Stimulated activated effector memory CD8-positive, alpha-beta T cell treated with anti-CD3 and anti-CD28 coated beads, Interleukin-12 subunit alpha, Interleukin-12 subunit beta, amount 100 ng/mL, for 72 hours (primary cell): ENCODE measurements at regions not wholly inside any gene's neighbourhood (a gene's known extent, or its start where the extent isn't known, plus 50 kb on each side); places are given as distances from the start of the nearest gene placed in this dataset.
"Not testable (repeated sequence)": the region's sequence is repeated elsewhere in the genome, so short reads cannot be mapped to it uniquely, and the experiment has no call there.

Experiments used
- ATAC-seq: fragments of 150-1000 bp; cut with Tn5 transposase; 2 replicates; pipeline ENCODE4 v1.10.0; 2021
- DNase-seq, 2 donors: peaks; one replicate each; pipeline ENCODE4 v3.0.0; 2021 to 2022; ENCODE audit warnings: low spot score in 2 of 2
- H3K27ac Mint-ChIP-seq: one replicate; pipeline ENCODE4 v1.8.0; 2022; ENCODE audit warnings: mild to moderate bottlenecking, mixed read lengths
- H3K36me3 Mint-ChIP-seq: one replicate; pipeline ENCODE4 v1.8.0; 2022; ENCODE audit warnings: mild to moderate bottlenecking, mixed read lengths
- H3K4me1 Mint-ChIP-seq: one replicate; pipeline ENCODE4 v1.8.0; 2022; ENCODE audit warnings: mixed read lengths
- H3K4me3 Mint-ChIP-seq: one replicate; pipeline ENCODE4 v1.8.0; 2022; ENCODE audit warnings: mild to moderate bottlenecking, mixed read lengths
- H3K9me3 Mint-ChIP-seq: one replicate; pipeline ENCODE4 v1.8.0; 2022; ENCODE audit warnings: mixed read lengths

DNA sequence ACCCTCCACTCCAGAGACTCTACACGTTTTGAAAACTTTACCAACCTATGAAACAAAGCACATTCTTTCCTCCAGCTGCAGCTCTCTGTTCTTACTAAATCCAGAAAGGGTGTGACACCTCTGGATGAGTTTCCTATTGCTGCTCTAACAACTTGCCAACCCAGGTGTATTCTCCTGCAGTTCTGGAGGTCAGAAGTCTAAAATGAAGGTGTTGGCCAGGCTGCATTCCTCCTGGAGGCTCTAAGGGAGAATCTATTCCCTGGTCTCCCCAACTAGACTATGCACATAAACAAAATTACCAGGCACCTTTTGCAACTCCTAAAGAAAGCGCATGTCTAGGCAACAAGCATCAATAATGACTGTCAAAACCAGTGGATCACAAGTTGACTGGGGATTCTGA, 128.8 kb downstream of the NUFIP1 start:
- Mint-ChIP-seq H3K9me3 (no peaks in the 10 kb centered on the region), H3K4me3 (no peak overlapping the region), H3K4me1 (no peaks in the 10 kb centered on the region), H3K36me3 (no peaks in the 10 kb centered on the region), H3K27ac (no peak overlapping the region)
- DNase-seq = no peak
- no peak for ATAC-seq

DNA sequence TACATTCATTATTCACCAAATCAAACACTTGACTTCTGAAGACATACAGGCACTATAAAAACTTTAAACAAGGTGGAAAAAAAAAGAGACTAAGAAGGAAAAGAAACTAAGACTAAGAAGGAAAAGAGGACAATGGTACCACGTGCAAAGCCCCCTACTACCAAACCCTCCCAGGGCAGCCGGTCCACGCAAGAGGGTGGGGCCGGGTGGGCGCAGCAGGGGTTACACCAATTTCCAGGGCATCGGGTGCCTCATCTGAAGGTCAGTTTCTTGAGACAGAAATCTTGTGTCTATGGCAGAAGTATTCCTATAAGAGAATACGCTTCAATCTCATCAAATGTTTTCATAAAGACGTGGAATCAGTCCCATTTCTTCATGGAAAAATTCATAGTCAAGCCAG, 131.5 kb downstream of the NUFIP1 start:
- DNase-seq (no peak), ATAC-seq (no peak)
- Mint-ChIP-seq H3K27ac (no peak overlapping the region), H3K9me3 (no peaks in the 10 kb centered on the region), H3K36me3 (no peaks in the 10 kb centered on the region), H3K4me3 (no peak overlapping the region), H3K4me1 (no peaks in the 10 kb centered on the region)

DNA sequence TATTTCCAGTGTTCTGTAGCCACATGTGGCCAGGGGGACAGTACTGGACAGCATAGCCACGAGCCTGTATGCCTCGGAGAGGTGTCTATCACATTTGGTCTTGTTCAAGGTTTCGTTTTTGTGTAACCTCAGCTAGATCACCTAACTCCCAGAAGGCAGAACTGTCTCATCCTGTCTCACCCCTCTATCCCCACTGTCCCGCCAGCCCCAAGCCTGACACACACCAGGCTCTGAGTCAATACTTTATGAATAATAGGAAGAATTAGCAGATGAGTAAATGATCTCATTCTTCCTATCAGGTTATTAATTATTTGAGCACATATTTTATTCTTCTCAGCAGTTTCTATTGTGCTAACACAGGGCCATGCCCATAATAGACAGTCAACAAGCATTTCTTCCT, 132.2 kb downstream of the NUFIP1 start:
- H3K4me1 Mint-ChIP-seq = no peaks in the 10 kb centered on the region
- no peaks in the 10 kb centered on the region for H3K36me3 Mint-ChIP-seq
- no peak for DNase-seq
- no peaks in the 10 kb centered on the region for H3K9me3 Mint-ChIP-seq
- no peak for ATAC-seq
- no peak overlapping the region for H3K27ac Mint-ChIP-seq
- no peak overlapping the region for H3K4me3 Mint-ChIP-seq

DNA sequence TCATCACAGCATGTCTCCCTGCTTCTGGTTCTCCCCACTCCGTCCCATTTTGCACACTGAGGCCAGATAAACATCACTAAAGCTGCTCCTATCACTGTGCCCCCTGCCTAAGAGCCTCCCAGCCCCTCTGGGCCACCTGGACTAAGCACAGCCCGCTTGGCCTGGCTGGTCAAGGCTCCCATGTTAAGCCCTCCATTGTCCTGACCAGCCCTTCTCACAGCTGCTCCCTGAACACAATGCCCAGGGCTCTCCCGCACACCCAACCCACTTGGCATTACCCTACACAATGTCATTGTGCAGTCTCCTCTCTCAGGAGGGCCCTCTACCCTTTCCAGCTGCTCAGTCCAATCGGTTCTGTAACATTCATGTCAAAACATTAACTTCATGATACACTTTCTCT, 133.4 kb downstream of the NUFIP1 start:
- DNase-seq (no peak), ATAC-seq (no peak)
- no peaks in the 10 kb centered on the region for H3K4me1 Mint-ChIP-seq
- no peaks in the 10 kb centered on the region for H3K36me3 Mint-ChIP-seq
- H3K9me3 Mint-ChIP-seq = no peaks in the 10 kb centered on the region
- H3K4me3 Mint-ChIP-seq = no peak overlapping the region
- H3K27ac Mint-ChIP-seq = no peak overlapping the region

DNA sequence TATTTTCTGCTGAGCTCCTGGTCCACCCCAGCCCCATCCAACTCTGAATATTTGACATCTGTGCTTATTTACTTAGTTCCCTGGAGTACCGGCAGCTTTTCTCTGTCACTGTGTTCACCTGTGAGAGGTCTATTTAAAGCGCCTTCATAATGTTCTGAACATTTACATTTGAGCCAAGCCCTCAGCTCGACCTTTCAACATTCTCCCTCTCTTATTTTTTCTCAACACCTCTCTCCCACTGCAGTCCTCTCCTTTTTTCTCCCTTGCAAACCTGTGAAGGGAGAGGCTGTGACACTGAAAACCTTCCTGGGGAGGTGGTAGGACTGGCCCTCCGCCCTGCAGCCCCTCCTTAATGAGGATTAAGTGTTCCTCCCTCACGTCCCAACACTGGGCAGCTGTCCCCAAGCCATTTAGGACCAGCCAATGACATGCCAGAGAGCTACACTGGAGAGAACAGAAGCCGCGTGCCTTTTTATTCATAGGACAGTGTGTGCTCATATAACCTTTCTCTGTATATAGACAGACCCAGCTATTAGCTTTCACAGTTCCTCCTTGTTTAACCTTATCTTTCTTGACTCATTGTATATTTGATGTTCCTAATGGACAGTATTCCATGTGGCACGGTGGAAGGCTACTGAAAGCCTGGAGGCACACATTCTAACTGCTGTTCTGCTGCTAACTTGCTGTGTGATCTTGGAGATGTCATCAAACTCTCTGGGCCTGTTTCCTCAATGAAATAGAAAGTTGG, 134.8 kb downstream of the NUFIP1 start:
- no peaks in the 10 kb centered on the region for H3K36me3 Mint-ChIP-seq
- ATAC-seq (no peak), DNase-seq (no peak)
- no peak overlapping the region for H3K27ac Mint-ChIP-seq
- H3K4me3 Mint-ChIP-seq = no peak overlapping the region
- no peaks in the 10 kb centered on the region for H3K9me3 Mint-ChIP-seq
- no peaks in the 10 kb centered on the region for H3K4me1 Mint-ChIP-seq

DNA sequence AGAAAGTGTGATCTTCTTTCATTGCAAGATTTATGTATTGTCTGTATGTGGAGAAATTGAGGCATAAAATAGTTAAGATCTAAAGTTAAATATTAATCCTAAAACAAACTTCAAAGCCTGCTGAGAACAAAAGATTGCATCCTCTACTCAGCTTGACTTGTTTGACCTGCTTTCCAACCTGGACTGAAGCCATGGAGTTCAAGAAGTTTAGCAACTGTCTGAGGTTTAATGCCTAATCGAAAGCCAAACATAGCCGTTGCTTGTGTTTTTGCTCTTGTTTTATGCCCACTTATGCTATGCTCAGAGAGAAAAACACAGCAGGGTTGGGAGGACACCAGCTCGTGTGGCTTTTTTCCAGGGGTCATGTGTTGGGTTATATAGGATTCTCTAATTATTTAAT, 135.6 kb downstream of the NUFIP1 start:
- no peak for ATAC-seq
- Mint-ChIP-seq H3K4me1 (no peaks in the 10 kb centered on the region), H3K36me3 (no peaks in the 10 kb centered on the region), H3K27ac (no peak overlapping the region), H3K9me3 (no peaks in the 10 kb centered on the region), H3K4me3 (no peak overlapping the region)
- DNase-seq = no peak

DNA sequence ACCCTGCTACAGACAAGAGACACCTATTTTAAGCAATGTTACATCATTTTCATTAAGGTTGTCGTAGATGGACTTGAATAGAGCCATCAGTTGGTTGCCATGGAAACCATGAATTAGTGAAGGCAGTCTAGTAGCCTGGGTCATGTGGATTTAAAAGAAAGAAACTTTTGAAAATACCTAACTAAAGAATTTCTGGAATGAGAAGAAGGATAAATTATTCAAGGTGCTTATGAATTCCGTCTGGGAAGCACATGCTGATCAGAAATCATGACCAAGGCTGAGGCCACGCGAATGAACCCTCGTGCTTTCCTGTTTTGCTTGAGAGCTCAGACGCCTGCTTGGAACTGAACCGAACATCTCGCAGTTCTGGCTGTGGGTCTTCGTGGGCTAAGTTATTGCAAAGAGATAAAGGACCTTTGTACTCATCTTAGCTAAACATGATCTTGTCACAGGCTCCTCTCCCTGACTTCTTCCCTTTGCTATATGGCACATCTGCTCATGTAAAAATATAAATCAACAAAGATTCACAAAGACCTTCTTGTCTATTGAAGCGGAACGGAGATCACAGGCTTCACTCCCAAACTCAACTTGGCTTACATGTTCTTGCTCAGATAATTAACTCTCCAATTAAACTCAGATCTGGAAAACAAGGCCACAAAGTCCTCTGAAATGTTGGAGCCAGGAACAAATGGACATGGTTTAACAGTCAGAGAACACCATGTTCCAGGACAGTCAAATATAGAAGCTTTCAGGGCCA, 140.2 kb downstream of the NUFIP1 start:
- H3K4me1 Mint-ChIP-seq = no peaks in the 10 kb centered on the region

DNA sequence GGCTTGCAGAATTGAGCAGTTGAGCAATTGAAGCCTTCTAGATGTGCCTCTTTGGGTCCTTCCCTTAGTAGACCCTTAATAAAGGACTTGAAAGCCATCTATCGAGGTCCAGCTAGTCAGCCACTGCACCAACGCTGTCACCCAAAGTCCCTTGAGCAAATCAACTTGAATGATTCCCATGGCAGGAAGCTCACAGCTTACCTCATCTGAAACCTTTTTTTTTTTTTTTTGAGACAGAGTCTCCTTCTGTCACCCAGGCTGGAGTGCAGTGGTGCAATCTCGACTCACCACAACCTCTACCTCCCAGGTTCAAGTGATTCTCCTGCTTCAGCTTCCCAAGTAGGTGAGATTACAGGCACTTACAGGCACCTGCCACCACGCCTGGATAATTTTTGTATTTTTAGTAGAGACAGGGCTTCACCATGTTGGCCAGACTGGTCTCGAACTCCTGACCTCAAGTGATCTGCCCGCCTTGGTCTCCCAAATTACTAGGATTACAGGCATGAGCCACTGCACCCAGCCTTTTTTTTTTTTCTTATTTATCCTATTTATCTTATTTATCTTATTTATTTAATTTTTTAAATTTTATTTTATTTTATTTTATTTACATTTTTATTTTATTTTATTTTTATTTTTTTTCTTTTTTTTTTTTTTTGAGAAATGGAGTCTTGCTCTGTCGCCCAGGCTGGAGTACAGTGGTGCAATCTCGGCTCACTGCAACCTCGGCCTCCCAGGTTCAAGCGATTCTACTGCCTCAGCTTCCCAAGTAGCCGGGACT, 143.8 kb downstream of the NUFIP1 start:
- not testable (repeated sequence) for H3K4me1 Mint-ChIP-seq, H3K9me3 Mint-ChIP-seq, H3K36me3 Mint-ChIP-seq, H3K27ac Mint-ChIP-seq, H3K4me3 Mint-ChIP-seq, DNase-seq, ATAC-seq

More for the DNA sequence above, 140.2 kb downstream of the NUFIP1 start:
- Mint-ChIP-seq H3K36me3 (no peaks in the 10 kb centered on the region), H3K27ac (no peak overlapping the region), H3K4me3 (no peak overlapping the region), H3K9me3 (no peaks in the 10 kb centered on the region)
- DNase-seq = no peak
- ATAC-seq = no peak

DNA sequence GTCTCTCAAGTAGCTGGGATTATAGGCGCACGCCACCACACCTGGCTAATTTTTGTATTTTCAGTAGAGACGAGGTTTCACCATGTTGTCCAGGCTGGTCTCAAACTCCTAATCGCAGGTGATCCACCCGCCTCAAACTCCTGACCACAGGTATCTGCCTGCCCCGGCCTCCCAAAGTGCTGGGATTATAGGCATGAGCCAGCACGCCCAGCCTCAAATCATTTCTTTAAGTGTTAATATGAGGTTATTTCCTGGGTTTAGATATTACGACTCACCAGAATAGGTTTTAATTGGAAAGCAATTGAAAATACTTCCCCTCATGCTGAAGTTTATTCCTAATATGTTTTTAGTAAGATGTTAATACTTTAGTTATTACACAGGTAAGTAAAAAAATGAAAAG, 144.5 kb downstream of the NUFIP1 start:
- no peaks in the 10 kb centered on the region for H3K4me1 Mint-ChIP-seq
- no peak overlapping the region for H3K27ac Mint-ChIP-seq
- no peaks in the 10 kb centered on the region for H3K36me3 Mint-ChIP-seq
- H3K9me3 Mint-ChIP-seq = no peaks in the 10 kb centered on the region
- DNase-seq (no peak), ATAC-seq (no peak)
- H3K4me3 Mint-ChIP-seq = no peak overlapping the region

DNA sequence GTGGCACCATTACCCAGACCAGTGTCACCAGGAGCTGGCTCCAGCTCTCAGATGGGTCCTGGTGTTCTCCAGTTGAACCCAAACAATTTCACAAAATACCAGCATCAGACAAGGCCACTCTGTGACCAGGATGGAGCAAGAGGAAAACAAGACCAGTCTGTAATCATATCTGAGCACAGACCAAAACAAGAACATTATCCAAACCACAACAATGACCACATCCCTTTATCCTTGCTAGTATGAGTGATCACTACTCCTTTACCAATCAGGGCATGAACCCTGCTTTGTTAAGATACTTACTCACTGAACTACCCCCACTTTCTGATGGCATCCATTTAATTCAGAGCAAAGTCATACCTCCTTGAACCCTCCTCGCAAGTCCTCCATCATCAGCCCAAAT, 145.9 kb downstream of the NUFIP1 start:
- Mint-ChIP-seq H3K27ac (no peak overlapping the region), H3K4me1 (no peaks in the 10 kb centered on the region), H3K9me3 (no peaks in the 10 kb centered on the region), H3K4me3 (no peak overlapping the region), H3K36me3 (no peaks in the 10 kb centered on the region)
- ATAC-seq = peak; percentile 67
- DNase-seq = no peak

DNA sequence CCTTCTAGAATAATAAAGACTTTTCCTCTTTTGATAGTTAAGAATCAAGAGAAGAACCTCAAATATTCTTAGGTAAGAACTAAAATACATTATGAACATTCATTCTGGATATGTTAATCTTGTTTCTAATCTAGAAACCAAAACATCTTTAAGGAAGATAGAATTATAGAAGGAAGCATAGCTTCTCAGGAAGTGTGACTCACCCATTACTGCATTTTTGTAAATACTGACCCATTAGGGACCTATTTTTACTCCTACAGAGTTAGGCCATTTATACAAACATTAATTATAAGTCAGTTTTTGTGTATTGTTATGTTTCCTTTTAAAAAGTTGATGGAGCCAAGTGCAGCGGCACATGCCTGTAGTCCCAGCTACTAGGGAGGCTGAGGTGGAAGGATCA, 147.1 kb downstream of the NUFIP1 start:
- H3K27ac Mint-ChIP-seq = no peak overlapping the region
- no peaks in the 10 kb centered on the region for H3K4me1 Mint-ChIP-seq
- ATAC-seq (no peak), DNase-seq (no peak)
- H3K36me3 Mint-ChIP-seq = no peaks in the 10 kb centered on the region
- H3K4me3 Mint-ChIP-seq = no peak overlapping the region
- H3K9me3 Mint-ChIP-seq = no peaks in the 10 kb centered on the region

DNA sequence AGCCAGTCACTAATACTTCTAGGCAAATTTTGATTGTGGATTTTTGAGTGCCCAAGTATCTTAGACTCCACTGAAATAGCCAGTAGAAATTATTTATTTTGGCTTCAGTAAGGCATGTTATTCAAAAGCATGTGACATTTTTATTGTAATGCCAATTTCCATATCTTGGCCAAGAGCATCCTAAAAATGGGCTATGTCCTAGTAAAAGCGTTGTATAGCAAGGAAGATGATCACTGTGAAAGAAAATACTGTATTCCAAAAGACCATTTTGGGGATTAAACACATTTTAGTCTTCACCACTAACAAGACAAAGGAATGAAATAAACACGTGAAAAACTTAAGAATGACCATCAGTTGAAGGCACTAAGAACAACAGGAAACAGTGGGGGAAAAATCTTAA, 149.1 kb downstream of the NUFIP1 start:
- Mint-ChIP-seq H3K4me1 (no peaks in the 10 kb centered on the region), H3K36me3 (no peaks in the 10 kb centered on the region), H3K27ac (no peak overlapping the region), H3K9me3 (no peaks in the 10 kb centered on the region), H3K4me3 (no peak overlapping the region)
- no peak for ATAC-seq
- DNase-seq = no peak

DNA sequence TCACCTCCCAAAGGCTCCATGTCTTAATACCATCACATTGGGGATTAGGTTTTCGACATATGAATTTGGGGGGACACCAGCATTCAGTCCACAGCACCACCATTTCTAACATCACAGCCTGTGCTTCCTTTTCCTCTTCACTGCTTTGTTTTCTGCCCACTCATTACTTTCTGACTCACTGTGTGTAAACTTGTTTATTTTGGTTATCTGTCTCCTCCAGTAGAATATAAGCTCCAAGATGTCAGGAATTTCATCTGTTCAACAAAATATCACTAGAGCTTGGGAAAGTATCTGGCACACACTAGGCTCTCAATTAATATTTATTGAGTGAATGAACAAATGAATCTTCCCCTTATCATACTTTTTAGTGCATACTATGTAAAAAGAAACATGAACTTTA, 152.0 kb downstream of the NUFIP1 start:
- Mint-ChIP-seq H3K36me3 (no peaks in the 10 kb centered on the region), H3K27ac (no peak overlapping the region), H3K9me3 (no peaks in the 10 kb centered on the region), H3K4me1 (no peaks in the 10 kb centered on the region), H3K4me3 (no peak overlapping the region)
- DNase-seq = no peak
- no peak for ATAC-seq

DNA sequence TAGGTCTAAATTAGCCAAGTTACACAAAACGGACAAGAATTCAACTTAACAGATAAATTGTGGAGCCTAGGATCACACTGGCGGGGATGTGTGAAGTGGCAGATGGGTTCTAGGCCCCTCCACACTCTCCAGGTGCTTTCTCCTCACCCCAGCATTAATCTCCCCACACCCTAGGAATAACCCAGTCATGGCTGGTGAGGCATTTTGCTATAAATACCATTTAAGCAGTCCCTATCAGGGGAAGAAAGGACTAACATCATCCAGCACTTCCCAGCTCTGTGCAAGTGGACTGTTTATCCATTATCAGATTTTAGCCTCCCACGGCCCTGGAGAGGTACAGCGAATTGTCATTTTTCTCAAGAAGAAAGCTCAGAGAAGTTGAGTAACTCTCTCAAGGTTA, 154.9 kb downstream of the NUFIP1 start:
- Mint-ChIP-seq H3K4me3 (no peak overlapping the region), H3K27ac (no peak overlapping the region), H3K4me1 (no peaks in the 10 kb centered on the region), H3K9me3 (no peaks in the 10 kb centered on the region), H3K36me3 (no peaks in the 10 kb centered on the region)
- ATAC-seq (no peak), DNase-seq (no peak)

DNA sequence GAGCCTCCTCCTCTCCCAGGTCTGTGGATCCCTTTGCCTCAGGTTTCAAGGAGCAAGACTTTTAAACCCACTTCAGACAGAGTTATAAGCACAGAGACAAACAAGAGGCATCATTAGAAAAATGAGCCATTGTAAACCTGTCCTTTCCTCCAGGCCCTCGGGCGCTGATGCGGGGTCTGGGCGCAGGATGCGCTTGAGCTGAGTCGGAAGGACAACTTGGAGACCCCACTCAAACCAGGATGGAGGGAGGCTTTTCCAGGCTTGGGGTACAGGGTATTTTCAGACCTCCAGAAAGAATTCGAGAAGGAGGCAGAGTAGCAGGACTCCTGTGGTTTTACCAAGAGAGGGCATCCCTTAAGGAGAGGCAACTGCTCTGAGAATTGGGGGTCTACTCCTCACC, 155.6 kb downstream of the NUFIP1 start:
- DNase-seq (no peak), ATAC-seq (no peak)
- H3K9me3 Mint-ChIP-seq = no peaks in the 10 kb centered on the region
- no peak overlapping the region for H3K4me3 Mint-ChIP-seq
- no peaks in the 10 kb centered on the region for H3K36me3 Mint-ChIP-seq
- no peaks in the 10 kb centered on the region for H3K4me1 Mint-ChIP-seq
- H3K27ac Mint-ChIP-seq = no peak overlapping the region

DNA sequence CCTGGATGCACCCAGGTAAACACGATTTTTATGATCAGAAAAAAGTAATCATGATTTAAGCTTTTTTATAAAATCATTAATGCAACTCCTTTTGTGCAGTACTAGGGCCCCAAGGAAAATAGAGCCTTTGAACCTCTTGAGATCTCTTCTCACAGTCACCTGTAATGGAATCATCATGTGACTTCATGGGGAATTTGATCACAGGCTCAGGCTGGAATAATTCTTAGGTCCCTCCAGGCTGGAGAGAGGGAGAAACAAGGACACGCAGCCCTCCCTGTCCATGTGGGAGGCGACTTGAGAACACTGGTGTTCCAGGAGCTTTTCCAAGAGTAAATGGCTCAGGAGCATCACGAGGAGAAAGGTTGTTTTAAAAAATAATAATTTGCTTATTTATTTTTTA, 156.1 kb downstream of the NUFIP1 start:
- Mint-ChIP-seq H3K27ac (no peak overlapping the region), H3K4me1 (no peaks in the 10 kb centered on the region), H3K9me3 (no peaks in the 10 kb centered on the region), H3K4me3 (no peak overlapping the region), H3K36me3 (no peaks in the 10 kb centered on the region)
- DNase-seq (no peak), ATAC-seq (no peak)
